ENCODE measurements at regions not wholly inside any gene's neighbourhood (a gene's known extent, or its start where the extent isn't known, plus 50 kb on each side); places are given as distances from the start of the nearest gene placed in this dataset.

- Mint-ChIP-seq H3K4me3 (ENCODE audit: unreplicated experiment) (no peak overlapping the region), H3K4me1 (ENCODE audit: low read depth, unreplicated experiment) (no peaks in the 10 kb centered on the region), H3K27ac (ENCODE audit: unreplicated experiment) (no peak overlapping the region), H3K9me3 (ENCODE audit: unreplicated experiment) (no peaks in the 10 kb centered on the region), H3K36me3 (ENCODE audit: unreplicated experiment) (no peaks in the 10 kb centered on the region), H3K27me3 (ENCODE audit: unreplicated experiment) (peaks cover 2% of the 10 kb centered on the region)
- DNase-seq: no peak
- no peak for TF ChIP-seq CTCF (IDR thresholded peaks at IDR 0.05; ENCODE audit: partially characterized antibody, unreplicated experiment)
These were observed 163.8 kb downstream of the ZIC1 start for GRCh38 chr3:147572970-147573340.

- Mint-ChIP-seq H3K4me3 (ENCODE audit: unreplicated experiment) (no peak overlapping the region), H3K9me3 (ENCODE audit: unreplicated experiment) (no peaks in the 10 kb centered on the region), H3K36me3 (ENCODE audit: unreplicated experiment) (no peaks in the 10 kb centered on the region), H3K27ac (ENCODE audit: unreplicated experiment) (no peak overlapping the region), H3K27me3 (ENCODE audit: unreplicated experiment) (peaks cover 2% of the 10 kb centered on the region), H3K4me1 (ENCODE audit: low read depth, unreplicated experiment) (no peaks in the 10 kb centered on the region)
- TF ChIP-seq CTCF (IDR thresholded peaks at IDR 0.05; ENCODE audit: partially characterized antibody, unreplicated experiment): no peak
- no peak for DNase-seq
These were observed 165.5 kb downstream of the ZIC1 start for GRCh38 chr3:147574621-147575020.

DNA sequence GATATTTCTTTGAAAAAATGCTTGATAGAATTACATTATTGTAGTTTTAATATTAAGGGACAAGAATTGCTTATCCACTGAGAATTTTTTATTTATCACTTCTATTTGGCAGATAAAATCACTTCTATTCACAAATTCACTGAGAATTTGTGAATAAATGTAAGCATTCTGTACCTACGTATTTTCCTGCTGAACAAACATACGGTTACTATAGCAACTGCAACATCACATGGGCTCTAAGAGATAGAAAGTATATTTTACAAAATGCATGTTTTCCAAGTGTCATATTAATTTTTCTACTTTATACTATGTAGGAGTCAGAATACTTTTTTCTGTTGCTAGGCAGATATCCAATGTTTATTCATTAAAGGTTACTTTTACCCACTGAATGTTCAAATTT is 166.2 kb downstream of the ZIC1 start:
- no peaks in the 10 kb centered on the region for H3K4me1 Mint-ChIP-seq (ENCODE audit: low read depth, unreplicated experiment)
- H3K9me3 Mint-ChIP-seq (ENCODE audit: unreplicated experiment): no peaks in the 10 kb centered on the region
- no peaks in the 10 kb centered on the region for H3K36me3 Mint-ChIP-seq (ENCODE audit: unreplicated experiment)

DNA sequence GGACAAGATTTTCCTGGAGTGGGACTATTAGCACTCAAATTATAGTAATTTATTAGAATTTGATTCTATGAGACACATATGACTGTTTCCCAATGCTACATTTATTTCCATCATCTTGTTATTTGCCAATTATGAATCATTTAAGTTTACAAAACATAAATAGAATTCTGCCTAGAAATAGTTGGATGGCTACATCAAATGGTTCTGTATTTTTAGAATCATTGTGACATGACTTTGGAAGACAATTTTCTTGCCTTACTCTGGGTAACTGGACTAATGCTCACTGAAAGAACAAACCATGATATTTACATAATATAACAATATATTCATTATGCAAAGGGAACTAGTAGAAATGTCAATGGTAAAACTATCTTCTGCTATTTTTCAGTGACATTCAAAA is 173.5 kb downstream of the ZIC1 start:
- Mint-ChIP-seq H3K27me3 (ENCODE audit: unreplicated experiment) (no peaks in the 10 kb centered on the region), H3K9me3 (ENCODE audit: unreplicated experiment) (no peaks in the 10 kb centered on the region), H3K4me1 (ENCODE audit: low read depth, unreplicated experiment) (no peaks in the 10 kb centered on the region), H3K27ac (ENCODE audit: unreplicated experiment) (no peak overlapping the region), H3K4me3 (ENCODE audit: unreplicated experiment) (no peak overlapping the region), H3K36me3 (ENCODE audit: unreplicated experiment) (no peaks in the 10 kb centered on the region)
- no peak for DNase-seq
- no peak for TF ChIP-seq CTCF (IDR thresholded peaks at IDR 0.05; ENCODE audit: partially characterized antibody, unreplicated experiment)

More for the DNA sequence above, 166.2 kb downstream of the ZIC1 start:
- DNase-seq: no peak
- no peak for TF ChIP-seq CTCF (IDR thresholded peaks at IDR 0.05; ENCODE audit: partially characterized antibody, unreplicated experiment)
- Mint-ChIP-seq H3K27me3 (ENCODE audit: unreplicated experiment) (peaks cover 2% of the 10 kb centered on the region), H3K4me3 (ENCODE audit: unreplicated experiment) (no peak overlapping the region), H3K27ac (ENCODE audit: unreplicated experiment) (no peak overlapping the region)

GRCh38 chr3:147589016-147589415 is 179.9 kb downstream of the ZIC1 start:
- H3K4me3 Mint-ChIP-seq (ENCODE audit: unreplicated experiment): no peak overlapping the region
- no peak for TF ChIP-seq CTCF (IDR thresholded peaks at IDR 0.05; ENCODE audit: partially characterized antibody, unreplicated experiment)
- no peak overlapping the region for H3K27ac Mint-ChIP-seq (ENCODE audit: unreplicated experiment)
- H3K27me3 Mint-ChIP-seq (ENCODE audit: unreplicated experiment): no peaks in the 10 kb centered on the region
- H3K9me3 Mint-ChIP-seq (ENCODE audit: unreplicated experiment): no peaks in the 10 kb centered on the region
- H3K36me3 Mint-ChIP-seq (ENCODE audit: unreplicated experiment): no peaks in the 10 kb centered on the region
- no peak for DNase-seq
- H3K4me1 Mint-ChIP-seq (ENCODE audit: low read depth, unreplicated experiment): no peaks in the 10 kb centered on the region
